CD8-positive, alpha-beta memory T cell (primary cell): ENCODE measurements at regions not wholly inside any gene's neighbourhood (a gene's known extent, or its start where the extent isn't known, plus 50 kb on each side); places are given as distances from the start of the nearest gene placed in this dataset.
"Not testable (repeated sequence)": the region's sequence is repeated elsewhere in the genome, so short reads cannot be mapped to it uniquely, and the experiment has no call there.

ENCODE experiments used
- CTCF ChIA-PET: fragments of 350-600 bp; sonication (Branson Sonifier 250); formaldehyde crosslinking; loops from one replicate; lab custom pipeline; 2021; ENCODE audit warnings: antibody characterized with exemption; lab: Charles Lee
- POLR2A ChIA-PET: fragments of 350-600 bp; sonication (Branson Sonifier 250); formaldehyde crosslinking; loops from one replicate; lab custom pipeline; 2021; ENCODE audit warnings: antibody characterized with exemption; lab: Charles Lee
- DNase-seq, 5 donors: peaks; one replicate each; pipeline versions ENCODE4 v3.0.0 to v3.0.0-alpha.2; 2020 to 2022; ENCODE audit warnings: mixed read lengths in 1 of 5
- H3K27ac ChIP-seq: one replicate; pipeline ENCODE4 v1.7.0; 2013; ENCODE audit warnings: low read depth, mild to moderate bottlenecking, low read length, moderate library complexity
- H3K27me3 ChIP-seq: 2 replicates; pipeline ENCODE4 v1.7.0; 2013; ENCODE audit warnings: low read length, mild to moderate bottlenecking; ENCODE audit not compliant: insufficient read depth, poor library complexity, severe bottlenecking
- H3K36me3 ChIP-seq: 2 replicates; pipeline ENCODE4 v1.7.0; 2013; ENCODE audit warnings: mild to moderate bottlenecking, low read length, moderate library complexity; ENCODE audit not compliant: insufficient read depth
- H3K4me1 ChIP-seq: 2 replicates; pipeline ENCODE4 v1.7.0; 2013; ENCODE audit warnings: mild to moderate bottlenecking, low read length, moderate library complexity; ENCODE audit not compliant: insufficient read depth
- H3K4me3 ChIP-seq: 2 replicates; pipeline ENCODE4 v1.7.0; 2013; ENCODE audit warnings: mild to moderate bottlenecking, low read length
- H3K9me3 ChIP-seq: 2 replicates; pipeline ENCODE4 v1.7.0; 2013; ENCODE audit warnings: mild to moderate bottlenecking, low read length
- H3K27ac Mint-ChIP-seq, 8 donors: one replicate each; pipeline ENCODE4 v1.8.0; 2020 to 2021; ENCODE audit warnings: mixed read lengths in 8 of 8, mild to moderate bottlenecking in 6 of 8, inconsistent platforms in 3 of 8, moderate library complexity in 3 of 8
- H3K27me3 Mint-ChIP-seq, 2 donors: one replicate each; pipeline ENCODE4 v1.8.0; 2020 to 2021; ENCODE audit warnings: mixed read lengths in 2 of 2, mild to moderate bottlenecking in 1 of 2, moderate library complexity in 1 of 2
- H3K36me3 Mint-ChIP-seq, 3 donors: one replicate each; pipeline ENCODE4 v1.8.0; 2020 to 2021; ENCODE audit warnings: mixed read lengths in 3 of 3, inconsistent platforms in 1 of 3, mild to moderate bottlenecking in 1 of 3
- H3K4me1 Mint-ChIP-seq, 3 donors: one replicate each; pipeline ENCODE4 v1.8.0; 2020 to 2021; ENCODE audit warnings: mixed read lengths in 3 of 3, inconsistent platforms in 1 of 3, mild to moderate bottlenecking in 1 of 3
- H3K4me3 Mint-ChIP-seq, 7 donors: one replicate each; pipeline ENCODE4 v1.8.0; 2020 to 2021; ENCODE audit warnings: mixed read lengths in 7 of 7, mild to moderate bottlenecking in 6 of 7, moderate library complexity in 4 of 7, inconsistent platforms in 2 of 7
- H3K9me3 Mint-ChIP-seq, 5 donors: one replicate each; pipeline ENCODE4 v1.8.0; 2020 to 2022; ENCODE audit warnings: mixed read lengths in 5 of 5, mild to moderate bottlenecking in 3 of 5, moderate library complexity in 2 of 5, inconsistent platforms in 1 of 5

- DNase-seq = no peak
- no peaks in the 10 kb centered on the region for H3K27me3 Mint-ChIP-seq
- no peaks in the 10 kb centered on the region for H3K9me3 ChIP-seq
- H3K4me3 ChIP-seq = no peak overlapping the region
- no peaks in the 10 kb centered on the region for H3K27me3 ChIP-seq
- ChIA-PET CTCF (interaction anchor here (2.3 kb wide), 1 partner anchor 10 kb away, joined by 8 read pairs; no protein-coding TSS in a partner anchor), POLR2A (no interaction called here)
- no peaks in the 10 kb centered on the region for H3K36me3 ChIP-seq
- peaks cover 4 to 5% (median 5%) of the 10 kb centered on the region in 3 donors for H3K4me1 Mint-ChIP-seq
- H3K4me1 ChIP-seq = no peaks in the 10 kb centered on the region
- H3K27ac ChIP-seq = no peak overlapping the region
- H3K4me3 Mint-ChIP-seq = no peak overlapping the region
- peaks cover 0 to 5% (median 0%) of the 10 kb centered on the region in 3 donors for H3K36me3 Mint-ChIP-seq
- no peaks in the 10 kb centered on the region for H3K9me3 Mint-ChIP-seq
- no peak overlapping the region for H3K27ac Mint-ChIP-seq
Observed at GRCh38 chr6:137304020-137304780, 85.0 kb upstream of the IFNGR1 start.

- no peak overlapping the region for H3K4me3 Mint-ChIP-seq
- no peaks in the 10 kb centered on the region for H3K9me3 Mint-ChIP-seq
- Histone ChIP-seq H3K9me3 (no peaks in the 10 kb centered on the region), H3K4me1 (no peaks in the 10 kb centered on the region), H3K4me3 (no peak overlapping the region), H3K36me3 (no peaks in the 10 kb centered on the region), H3K27ac (no peak overlapping the region), H3K27me3 (no peaks in the 10 kb centered on the region)
- H3K36me3 Mint-ChIP-seq = peaks cover 0 to 5% (median 0%) of the 10 kb centered on the region in 3 donors
- no peaks in the 10 kb centered on the region for H3K4me1 Mint-ChIP-seq
- DNase-seq = no peak
- no peak overlapping the region for H3K27ac Mint-ChIP-seq
- CTCF ChIA-PET = no interaction called here
- no peaks in the 10 kb centered on the region for H3K27me3 Mint-ChIP-seq
- POLR2A ChIA-PET = no interaction called here
Observed at GRCh38 chr6:137303441-137303840, 84.3 kb upstream of the IFNGR1 start.

DNA sequence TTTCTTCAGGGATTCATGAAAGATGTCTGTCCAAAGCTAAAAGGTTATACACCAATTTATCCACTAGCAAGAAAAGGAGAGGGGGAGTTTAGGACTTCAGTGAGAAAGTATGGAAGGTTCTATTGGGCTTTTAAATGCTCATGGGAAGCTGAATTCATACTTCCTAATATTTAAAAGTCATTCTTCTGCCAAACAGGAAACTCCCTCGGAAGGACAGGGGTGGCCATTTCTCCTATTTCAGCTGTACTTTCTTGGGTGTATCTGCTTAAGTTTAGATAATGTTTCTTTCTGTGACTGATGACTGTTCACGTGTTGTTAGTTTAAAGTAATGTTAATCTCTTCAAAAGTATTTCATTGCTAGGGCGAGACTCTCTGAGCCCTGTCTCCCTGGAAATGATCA, 80.5 kb upstream of the IFNGR1 start:
- Mint-ChIP-seq H3K36me3 (peaks cover 0 to 5% (median 0%) of the 10 kb centered on the region in 3 donors), H3K27me3 (no peaks in the 10 kb centered on the region), H3K4me1 (no peaks in the 10 kb centered on the region), H3K4me3 (no peak overlapping the region), H3K9me3 (no peaks in the 10 kb centered on the region), H3K27ac (no peak overlapping the region)
- Histone ChIP-seq H3K36me3 (no peaks in the 10 kb centered on the region), H3K27ac (no peak overlapping the region), H3K4me3 (no peak overlapping the region), H3K27me3 (no peaks in the 10 kb centered on the region), H3K9me3 (no peaks in the 10 kb centered on the region), H3K4me1 (no peaks in the 10 kb centered on the region)
- POLR2A ChIA-PET = no interaction called here
- CTCF ChIA-PET = no interaction called here
- DNase-seq = no peak

- Histone ChIP-seq H3K27ac (no peak overlapping the region), H3K4me1 (no peaks in the 10 kb centered on the region), H3K27me3 (no peaks in the 10 kb centered on the region), H3K36me3 (no peaks in the 10 kb centered on the region), H3K4me3 (no peak overlapping the region), H3K9me3 (no peaks in the 10 kb centered on the region)
- H3K4me1 Mint-ChIP-seq = no peaks in the 10 kb centered on the region
- ChIA-PET POLR2A (no interaction called here), CTCF (interaction anchor here (0.5 to 1.1 kb wide), 3 partner anchors 16 to 705 kb away, joined by 3 to 4 read pairs (median 3); no protein-coding TSS in a partner anchor)
- H3K9me3 Mint-ChIP-seq = no peaks in the 10 kb centered on the region
- no peaks in the 10 kb centered on the region for H3K36me3 Mint-ChIP-seq
- no peak overlapping the region for H3K4me3 Mint-ChIP-seq
- no peak for DNase-seq
- no peak overlapping the region for H3K27ac Mint-ChIP-seq
- H3K27me3 Mint-ChIP-seq = no peaks in the 10 kb centered on the region
Observed at GRCh38 chr6:137297887-137298286, 78.7 kb upstream of the IFNGR1 start.

DNA sequence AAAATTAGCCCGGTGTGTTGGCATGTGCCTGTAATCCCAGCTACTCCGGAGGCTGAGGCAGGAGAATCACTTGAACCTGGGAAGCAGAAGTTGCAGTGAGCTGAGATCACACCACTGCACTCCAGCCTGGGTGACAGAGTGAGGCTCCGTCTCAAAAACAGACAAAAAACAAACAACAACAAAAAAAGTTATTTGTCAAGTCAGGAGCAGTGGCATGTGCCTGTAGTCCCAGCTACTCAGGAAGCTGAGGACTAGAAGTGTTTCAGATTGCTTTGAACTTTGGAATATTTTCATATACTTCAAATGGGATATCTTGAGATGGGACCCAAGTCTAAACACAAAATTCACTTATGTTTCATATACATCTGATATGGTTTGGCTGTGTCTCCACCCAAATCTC, 73.1 kb upstream of the IFNGR1 start:
- H3K9me3 Mint-ChIP-seq, H3K9me3 ChIP-seq, H3K27me3 ChIP-seq, H3K4me1 Mint-ChIP-seq, H3K36me3 ChIP-seq, POLR2A ChIA-PET, H3K4me3 ChIP-seq, H3K27me3 Mint-ChIP-seq, H3K27ac Mint-ChIP-seq, DNase-seq, H3K27ac ChIP-seq, H3K36me3 Mint-ChIP-seq, H3K4me1 ChIP-seq: not testable (repeated sequence)
- peak overlapping the region in 1 of 7 donors; percentile 38 for H3K4me3 Mint-ChIP-seq
- CTCF ChIA-PET = interaction anchor here (3.6 kb wide), 1 partner anchor 22 kb away, joined by 13 read pairs; no protein-coding TSS in a partner anchor

GRCh38 chr6:137291441-137291840, 72.3 kb upstream of the IFNGR1 start:
- Mint-ChIP-seq H3K4me1 (peaks cover 7 to 10% (median 8%) of the 10 kb centered on the region in 3 donors), H3K27ac (no peak overlapping the region), H3K36me3 (no peaks in the 10 kb centered on the region), H3K27me3 (peaks cover 0 to 1% of the 10 kb centered on the region in 2 donors), H3K4me3 (no peak overlapping the region), H3K9me3 (peaks cover 0 to 4% (median 0%) of the 10 kb centered on the region in 5 donors)
- Histone ChIP-seq H3K27me3 (peaks cover 3% of the 10 kb centered on the region), H3K36me3 (no peaks in the 10 kb centered on the region), H3K4me3 (no peak overlapping the region), H3K4me1 (no peaks in the 10 kb centered on the region), H3K9me3 (no peaks in the 10 kb centered on the region), H3K27ac (no peak overlapping the region)
- CTCF ChIA-PET = interaction anchor here (3.6 kb wide), 1 partner anchor 22 kb away, joined by 13 read pairs; no protein-coding TSS in a partner anchor
- DNase-seq = no peak
- POLR2A ChIA-PET = no interaction called here

GRCh38 chr6:137290601-137291261, 71.5 kb upstream of the IFNGR1 start:
- Mint-ChIP-seq H3K4me1 (peaks cover 7 to 10% (median 8%) of the 10 kb centered on the region in 3 donors), H3K9me3 (peaks cover 0 to 4% (median 0%) of the 10 kb centered on the region in 5 donors), H3K4me3 (no peak overlapping the region), H3K36me3 (no peaks in the 10 kb centered on the region), H3K27ac (no peak overlapping the region), H3K27me3 (peaks cover 0 to 1% of the 10 kb centered on the region in 2 donors)
- no peak for DNase-seq
- POLR2A ChIA-PET = no interaction called here
- Histone ChIP-seq H3K36me3 (no peaks in the 10 kb centered on the region), H3K4me3 (no peak overlapping the region), H3K27ac (no peak overlapping the region), H3K4me1 (no peaks in the 10 kb centered on the region), H3K27me3 (peaks cover 3% of the 10 kb centered on the region), H3K9me3 (no peaks in the 10 kb centered on the region)
- CTCF ChIA-PET = interaction anchor here (3.6 kb wide), 1 partner anchor 23 kb away, joined by 13 read pairs; no protein-coding TSS in a partner anchor

DNA sequence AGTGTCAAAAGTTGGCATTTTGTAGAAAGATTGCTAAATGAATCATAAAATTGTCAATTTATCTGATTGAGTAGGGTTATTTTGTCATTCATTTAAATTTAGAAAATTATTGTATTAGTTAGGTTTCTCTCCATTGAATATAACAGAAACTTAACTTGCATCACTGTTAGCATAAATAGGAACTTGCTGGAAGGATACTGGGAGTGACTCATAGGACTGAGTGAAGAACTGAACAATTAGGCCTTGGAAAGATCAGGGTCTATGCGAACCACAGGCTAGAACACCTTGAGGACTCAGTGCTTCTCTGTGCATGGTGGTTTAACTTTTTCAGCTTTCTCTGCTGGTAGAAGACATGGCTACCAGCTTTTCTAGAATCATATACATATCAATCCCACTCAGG, 67.7 kb upstream of the IFNGR1 start:
- POLR2A ChIA-PET = no interaction called here
- CTCF ChIA-PET = interaction anchor here (1.7 kb wide), 1 partner anchor 27 kb away, joined by 5 read pairs; no protein-coding TSS in a partner anchor
- peaks cover 0 to 4% (median 0%) of the 10 kb centered on the region in 5 donors for H3K9me3 Mint-ChIP-seq

More for the DNA sequence above, 67.7 kb upstream of the IFNGR1 start:
- H3K4me1 Mint-ChIP-seq = peaks cover 15 to 18% (median 16%) of the 10 kb centered on the region in 3 donors
- Histone ChIP-seq H3K4me1 (no peaks in the 10 kb centered on the region), H3K4me3 (no peak overlapping the region), H3K27me3 (peaks cover 3% of the 10 kb centered on the region), H3K9me3 (no peaks in the 10 kb centered on the region), H3K27ac (no peak overlapping the region), H3K36me3 (no peaks in the 10 kb centered on the region)
- no peak overlapping the region for H3K27ac Mint-ChIP-seq
- no peak overlapping the region for H3K4me3 Mint-ChIP-seq
- no peak for DNase-seq
- H3K36me3 Mint-ChIP-seq = peaks cover 0 to 11% (median 0%) of the 10 kb centered on the region in 3 donors
- H3K27me3 Mint-ChIP-seq = peaks cover 5 to 27% of the 10 kb centered on the region in 2 donors
